ENCODE measurements at regions not wholly inside any gene's neighbourhood (a gene's known extent, or its start where the extent isn't known, plus 50 kb on each side); places are given as distances from the start of the nearest gene placed in this dataset.

- Mint-ChIP-seq H3K36me3 (no peaks in the 10 kb centered on the region), H3K27me3 (no peaks in the 10 kb centered on the region)
Measured at GRCh38 chr9:107874591-107875369, 385.2 kb upstream of the KLF4 start.

GRCh38 chr9:107874137-107874536 lies 384.6 kb upstream of the KLF4 start:
- Mint-ChIP-seq H3K4me1 (no peaks in the 10 kb centered on the region), H3K27ac (no peak overlapping the region), H3K4me3 (no peak overlapping the region), H3K9me3 (ENCODE audit: low read depth) (no peaks in the 10 kb centered on the region), H3K36me3 (no peaks in the 10 kb centered on the region), H3K27me3 (no peaks in the 10 kb centered on the region)
- ATAC-seq: no peak
- CTCF ChIA-PET: no interaction called here
- no peak for DNase-seq

More at GRCh38 chr9:107874591-107875369, 385.2 kb upstream of the KLF4 start:
- DNase-seq (no peak), ATAC-seq (no peak)
- Mint-ChIP-seq H3K4me3 (no peak overlapping the region), H3K9me3 (ENCODE audit: low read depth) (no peaks in the 10 kb centered on the region), H3K27ac (no peak overlapping the region), H3K4me1 (no peaks in the 10 kb centered on the region)
- CTCF ChIA-PET: no interaction called here

GRCh38 chr9:107872457-107873192 lies 383.1 kb upstream of the KLF4 start:
- Mint-ChIP-seq H3K36me3 (no peaks in the 10 kb centered on the region), H3K4me1 (no peaks in the 10 kb centered on the region), H3K27ac (no peak overlapping the region), H3K4me3 (no peak overlapping the region), H3K27me3 (no peaks in the 10 kb centered on the region), H3K9me3 (ENCODE audit: low read depth) (no peaks in the 10 kb centered on the region)
- CTCF ChIA-PET: no interaction called here
- ATAC-seq (no peak), DNase-seq (no peak)

- no peaks in the 10 kb centered on the region for H3K9me3 Mint-ChIP-seq (ENCODE audit: low read depth)
- CTCF ChIA-PET: no interaction called here
- ATAC-seq (no peak), DNase-seq (no peak)
- H3K27ac Mint-ChIP-seq: no peak overlapping the region
- H3K4me1 Mint-ChIP-seq: no peaks in the 10 kb centered on the region
- no peak overlapping the region for H3K4me3 Mint-ChIP-seq
- H3K36me3 Mint-ChIP-seq: no peaks in the 10 kb centered on the region
- no peaks in the 10 kb centered on the region for H3K27me3 Mint-ChIP-seq
Measured at GRCh38 chr9:107870927-107871680, 381.5 kb upstream of the KLF4 start.

- DNase-seq: no peak
- Mint-ChIP-seq H3K36me3 (no peaks in the 10 kb centered on the region), H3K27me3 (no peaks in the 10 kb centered on the region), H3K27ac (no peak overlapping the region), H3K4me3 (no peak overlapping the region), H3K9me3 (ENCODE audit: low read depth) (no peaks in the 10 kb centered on the region), H3K4me1 (no peaks in the 10 kb centered on the region)
- CTCF ChIA-PET: no interaction called here
- ATAC-seq: no peak
Measured at GRCh38 chr9:107870221-107870620, 380.7 kb upstream of the KLF4 start.

GRCh38 chr9:107869111-107869510 lies 379.5 kb upstream of the KLF4 start:
- Mint-ChIP-seq H3K36me3 (no peaks in the 10 kb centered on the region), H3K27ac (no peak overlapping the region), H3K4me3 (no peak overlapping the region), H3K9me3 (ENCODE audit: low read depth) (no peaks in the 10 kb centered on the region), H3K27me3 (no peaks in the 10 kb centered on the region), H3K4me1 (no peaks in the 10 kb centered on the region)
- CTCF ChIA-PET: no interaction called here
- no peak for DNase-seq
- no peak for ATAC-seq

- no peaks in the 10 kb centered on the region for H3K4me1 Mint-ChIP-seq
- H3K27ac Mint-ChIP-seq: no peak overlapping the region
- no peaks in the 10 kb centered on the region for H3K36me3 Mint-ChIP-seq
- ATAC-seq (no peak), DNase-seq (no peak)
- H3K4me3 Mint-ChIP-seq: no peak overlapping the region
- peaks cover 7% of the 10 kb centered on the region for H3K9me3 Mint-ChIP-seq (ENCODE audit: low read depth)
- no peaks in the 10 kb centered on the region for H3K27me3 Mint-ChIP-seq
- CTCF ChIA-PET: no interaction called here
Measured at GRCh38 chr9:107868186-107868585, 378.6 kb upstream of the KLF4 start.

- Mint-ChIP-seq H3K4me3 (no peak overlapping the region), H3K4me1 (no peaks in the 10 kb centered on the region), H3K36me3 (no peaks in the 10 kb centered on the region), H3K27me3 (no peaks in the 10 kb centered on the region), H3K9me3 (ENCODE audit: low read depth) (peaks cover 7% of the 10 kb centered on the region), H3K27ac (no peak overlapping the region)
- CTCF ChIA-PET: no interaction called here
- no peak for ATAC-seq
- DNase-seq: no peak
Measured at GRCh38 chr9:107867738-107868137, 378.2 kb upstream of the KLF4 start.

GRCh38 chr9:107866711-107867311 lies 377.2 kb upstream of the KLF4 start:
- H3K9me3 Mint-ChIP-seq (ENCODE audit: low read depth): peaks cover 7% of the 10 kb centered on the region
- no peak overlapping the region for H3K27ac Mint-ChIP-seq
- no peak for DNase-seq
- no peaks in the 10 kb centered on the region for H3K36me3 Mint-ChIP-seq
- H3K4me3 Mint-ChIP-seq: no peak overlapping the region
- CTCF ChIA-PET: no interaction called here
- ATAC-seq: no peak
- no peaks in the 10 kb centered on the region for H3K27me3 Mint-ChIP-seq
- no peaks in the 10 kb centered on the region for H3K4me1 Mint-ChIP-seq

- CTCF ChIA-PET: no interaction called here
- Mint-ChIP-seq H3K4me3 (no peak overlapping the region), H3K27ac (no peak overlapping the region), H3K9me3 (ENCODE audit: low read depth) (peaks cover 7% of the 10 kb centered on the region), H3K27me3 (no peaks in the 10 kb centered on the region), H3K36me3 (no peaks in the 10 kb centered on the region), H3K4me1 (no peaks in the 10 kb centered on the region)
- DNase-seq (no peak), ATAC-seq (no peak)
Measured at GRCh38 chr9:107863396-107863795, 373.8 kb upstream of the KLF4 start.

- Mint-ChIP-seq H3K36me3 (no peaks in the 10 kb centered on the region), H3K4me1 (no peaks in the 10 kb centered on the region), H3K27me3 (no peaks in the 10 kb centered on the region), H3K27ac (no peak overlapping the region), H3K4me3 (no peak overlapping the region), H3K9me3 (ENCODE audit: low read depth) (peaks cover 7% of the 10 kb centered on the region)
- CTCF ChIA-PET: no interaction called here
- DNase-seq (no peak), ATAC-seq (no peak)
Measured at GRCh38 chr9:107862881-107863280, 373.3 kb upstream of the KLF4 start.

- no peak overlapping the region for H3K4me3 Mint-ChIP-seq
- ATAC-seq: no peak
- no peaks in the 10 kb centered on the region for H3K4me1 Mint-ChIP-seq
- no peaks in the 10 kb centered on the region for H3K36me3 Mint-ChIP-seq
- CTCF ChIA-PET: no interaction called here
- no peaks in the 10 kb centered on the region for H3K27me3 Mint-ChIP-seq
- peaks cover 7% of the 10 kb centered on the region for H3K9me3 Mint-ChIP-seq (ENCODE audit: low read depth)
- DNase-seq: no peak
- no peak overlapping the region for H3K27ac Mint-ChIP-seq
Measured at GRCh38 chr9:107862323-107862722, 372.8 kb upstream of the KLF4 start.

- no peaks in the 10 kb centered on the region for H3K36me3 Mint-ChIP-seq
- H3K27ac Mint-ChIP-seq: no peak overlapping the region
- CTCF ChIA-PET: no interaction called here
- H3K9me3 Mint-ChIP-seq (ENCODE audit: low read depth): peaks cover 7% of the 10 kb centered on the region
- ATAC-seq (no peak), DNase-seq (no peak)
- H3K4me1 Mint-ChIP-seq: no peaks in the 10 kb centered on the region
- H3K27me3 Mint-ChIP-seq: no peaks in the 10 kb centered on the region
- H3K4me3 Mint-ChIP-seq: no peak overlapping the region
Measured at GRCh38 chr9:107861075-107861474, 371.5 kb upstream of the KLF4 start.
